DOHH2 (cell line): ENCODE measurements at regions not wholly inside any gene's neighbourhood (a gene's known extent, or its start where the extent isn't known, plus 50 kb on each side); places are given as distances from the start of the nearest gene placed in this dataset.

ENCODE experiments used
- H3F3A ChIP-seq: fragments of 200-600 bp; sonication (generic), shearing (Covaris generic); 2 replicates; pipeline ENCODE4 v1.6.0; 2016; ENCODE audit warnings: antibody characterized with exemption, mild to moderate bottlenecking; ENCODE audit not compliant: control insufficient read depth, insufficient read depth
- H3K27ac ChIP-seq: fragments of 200-600 bp; sonication (generic); 2 replicates; pipeline ENCODE4 v1.5.1; 2014; ENCODE audit warnings: low read depth, mild to moderate bottlenecking, low read length, moderate library complexity
- H3K27me3 ChIP-seq: fragments of 200-600 bp; sonication (generic); 2 replicates; pipeline ENCODE4 v1.6.1; 2014; ENCODE audit warnings: mild to moderate bottlenecking, low read length, mixed read lengths; ENCODE audit not compliant: control insufficient read depth
- H3K36me3 ChIP-seq: fragments of 200-600 bp; sonication (generic); 2 replicates; pipeline ENCODE4 v1.6.1; 2014; ENCODE audit warnings: mild to moderate bottlenecking, low read length, moderate library complexity, mixed read lengths; ENCODE audit not compliant: control insufficient read depth
- H3K4me1 ChIP-seq: fragments of 200-600 bp; sonication (generic); 2 replicates; pipeline ENCODE4 v1.6.1; 2014; ENCODE audit warnings: mild to moderate bottlenecking, low read length, mixed read lengths; ENCODE audit not compliant: control insufficient read depth
- H3K4me2 ChIP-seq: fragments of 200-600 bp; sonication (generic); 2 replicates; pipeline ENCODE4 v1.6.0; 2014; ENCODE audit warnings: mild to moderate bottlenecking, low read length, moderate library complexity
- H3K4me3 ChIP-seq: fragments of 200-600 bp; sonication (generic); 2 replicates; pipeline ENCODE4 v1.5.1; 2014; ENCODE audit warnings: mild to moderate bottlenecking, low read length, mixed read lengths
- H3K79me2 ChIP-seq: fragments of 200-600 bp; sonication (generic); 2 replicates; pipeline ENCODE4 v1.6.1; 2014; ENCODE audit warnings: mild to moderate bottlenecking, low read length, mixed read lengths; ENCODE audit not compliant: control insufficient read depth
- H3K9me2 ChIP-seq: fragments of 200-600 bp; sonication (generic); replicated peaks from 2 replicates; pipeline ENCODE4 v1.6.1; 2014; ENCODE audit warnings: mild to moderate bottlenecking, low read length, mixed read lengths; ENCODE audit not compliant: control insufficient read depth
- H3K9me3 ChIP-seq: fragments of 200-600 bp; sonication (generic); 2 replicates; pipeline ENCODE4 v1.6.1; 2014; ENCODE audit warnings: antibody characterized with exemption, low read length, mixed read lengths; ENCODE audit not compliant: control insufficient read depth, insufficient read depth
- H4K20me1 ChIP-seq: fragments of 200-600 bp; sonication (generic); 2 replicates; pipeline ENCODE4 v1.6.0; 2014; ENCODE audit warnings: low read depth, mild to moderate bottlenecking, antibody characterized with exemption, low read length, moderate library complexity; ENCODE audit not compliant: control insufficient read depth, insufficient read depth
- CTCF ChIP-seq: fragments of 200-600 bp; sonication (generic); IDR thresholded peaks from one replicate; pipeline ENCODE4 v1.5.1; 2014; ENCODE audit warnings: antibody characterized with exemption, mild to moderate bottlenecking, low read depth, low read length; ENCODE audit not compliant: poor library complexity, severe bottlenecking
- EZH2phosphoT487 ChIP-seq: fragments of 200-600 bp; sonication (generic); IDR thresholded peaks from 2 replicates; pipeline ENCODE4 v1.6.1; 2017; ENCODE audit warnings: borderline replicate concordance, mild to moderate bottlenecking, antibody characterized with exemption, low read length, moderate library complexity, mixed read lengths

- Histone ChIP-seq H3K4me2 (no peak overlapping the region), H3K4me1 (no peaks in the 10 kb centered on the region)
Measured at GRCh38 chr4:163622379-163623035, 128.0 kb downstream of the TMA16 start.

GRCh38 chr4:163623787-163624186 lies 129.3 kb downstream of the TMA16 start:
- Histone ChIP-seq H3K36me3 (no peaks in the 10 kb centered on the region), H3F3A (no peaks in the 10 kb centered on the region), H3K27ac (no peak overlapping the region), H3K9me2 (no peaks in the 10 kb centered on the region), H4K20me1 (no peaks in the 10 kb centered on the region), H3K4me2 (no peak overlapping the region), H3K4me3 (no peak overlapping the region), H3K4me1 (no peaks in the 10 kb centered on the region), H3K27me3 (no peaks in the 10 kb centered on the region), H3K79me2 (no peaks in the 10 kb centered on the region), H3K9me3 (no peaks in the 10 kb centered on the region)
- TF ChIP-seq EZH2phosphoT487 (no peak), CTCF (no peak)

More at GRCh38 chr4:163622379-163623035, 128.0 kb downstream of the TMA16 start:
- no peaks in the 10 kb centered on the region for H3K9me2 ChIP-seq
- H3K9me3 ChIP-seq = no peaks in the 10 kb centered on the region
- no peak overlapping the region for H3K4me3 ChIP-seq
- H4K20me1 ChIP-seq = no peaks in the 10 kb centered on the region
- no peak for TF ChIP-seq CTCF
- no peak for TF ChIP-seq EZH2phosphoT487
- no peaks in the 10 kb centered on the region for H3K27me3 ChIP-seq
- no peaks in the 10 kb centered on the region for H3K36me3 ChIP-seq
- H3F3A ChIP-seq = no peaks in the 10 kb centered on the region
- H3K27ac ChIP-seq = no peak overlapping the region
- no peaks in the 10 kb centered on the region for H3K79me2 ChIP-seq

DNA sequence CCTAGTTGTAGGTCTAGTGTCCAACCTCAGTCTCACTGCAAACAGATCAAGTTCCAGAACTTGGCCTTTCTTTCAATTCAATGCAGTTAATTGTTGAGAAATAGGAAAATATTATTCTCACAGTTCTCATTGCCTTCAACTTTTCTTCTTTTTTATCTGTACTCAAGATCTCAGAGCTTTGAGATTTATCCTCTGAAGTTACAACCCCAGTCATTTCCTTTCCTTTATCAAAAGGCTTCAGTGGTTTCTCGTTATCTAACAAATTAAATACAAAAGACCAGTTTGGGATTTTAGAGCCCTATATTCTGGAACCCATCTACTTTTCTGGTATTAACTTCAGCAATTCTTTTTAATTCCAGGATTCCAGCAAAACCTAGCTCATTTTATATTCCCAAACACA lies 130.2 kb downstream of the TMA16 start:
- no peak overlapping the region for H3K4me3 ChIP-seq
- no peak overlapping the region for H3K27ac ChIP-seq
- no peaks in the 10 kb centered on the region for H3K36me3 ChIP-seq
- TF ChIP-seq EZH2phosphoT487 (no peak), CTCF (no peak)
- H3K79me2 ChIP-seq = no peaks in the 10 kb centered on the region
- no peaks in the 10 kb centered on the region for H4K20me1 ChIP-seq
- no peaks in the 10 kb centered on the region for H3K9me3 ChIP-seq
- no peaks in the 10 kb centered on the region for H3K4me1 ChIP-seq
- no peaks in the 10 kb centered on the region for H3K9me2 ChIP-seq
- H3F3A ChIP-seq = no peaks in the 10 kb centered on the region
- H3K4me2 ChIP-seq = no peak overlapping the region
- no peaks in the 10 kb centered on the region for H3K27me3 ChIP-seq
